ENCODE measurements at regions not wholly inside any gene's neighbourhood (a gene's known extent, or its start where the extent isn't known, plus 50 kb on each side); places are given as distances from the start of the nearest gene placed in this dataset.

DNA sequence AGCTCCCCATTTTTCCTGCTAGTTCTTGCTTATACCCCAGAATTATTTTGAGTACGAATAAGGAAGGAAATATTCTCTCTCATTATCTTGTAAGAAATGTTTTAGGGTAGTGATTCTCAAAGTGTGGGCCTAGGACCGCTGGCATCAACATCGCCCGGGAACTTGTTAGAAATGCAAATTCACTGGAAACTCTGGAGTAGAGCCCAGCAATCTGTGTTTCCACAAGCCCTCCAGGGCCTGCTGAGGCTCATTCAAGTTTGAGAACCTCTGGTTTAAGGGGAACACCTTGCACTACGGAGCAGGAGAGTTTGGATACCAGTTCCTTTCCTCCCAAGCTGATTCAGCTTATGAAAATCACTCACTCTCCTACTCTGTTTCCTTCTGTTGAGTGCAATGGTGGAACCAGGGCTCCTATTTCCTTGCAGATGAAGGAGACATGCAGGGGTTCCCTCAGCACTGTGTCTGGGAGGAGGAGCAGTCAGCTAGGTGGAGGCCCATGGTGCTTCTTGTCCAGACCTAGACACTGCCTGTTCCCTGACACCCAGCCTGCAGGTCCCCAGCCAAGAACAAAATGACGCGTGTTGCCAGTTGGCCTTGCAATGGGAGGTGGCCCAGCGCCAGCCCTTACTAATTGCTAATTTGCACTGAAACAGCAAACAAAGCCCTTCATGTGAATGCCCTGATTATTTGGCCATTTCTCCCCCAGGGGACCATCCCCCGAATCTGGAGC is 68.5 kb downstream of the CYTL1 start:
- TF ChIP-seq SUZ12 (IDR thresholded peaks at IDR 0.05; ENCODE audit: low read depth, low read length) (no peak), RNF2 (conservative IDR thresholded peaks at IDR 0.05; ENCODE audit: low read depth) (no peak), MYNN (CRISPR knock-in tag; IDR thresholded peaks at IDR 0.05; ENCODE audit: low read depth) (no peak), EP300 (IDR thresholded peaks at IDR 0.05; ENCODE audit: low read depth in 2 of 2, low read length in 2 of 2) (no peak), EP300 (CRISPR knock-in tag; IDR thresholded peaks at IDR 0.05; ENCODE audit: borderline replicate concordance) (no peak), MZF1 (CRISPR knock-in tag; IDR thresholded peaks at IDR 0.05; ENCODE audit: borderline replicate concordance) (no peak), ZNF780A (CRISPR knock-in tag; IDR thresholded peaks at IDR 0.05) (no peak)
- TF ChIP-seq, protein P1, sequence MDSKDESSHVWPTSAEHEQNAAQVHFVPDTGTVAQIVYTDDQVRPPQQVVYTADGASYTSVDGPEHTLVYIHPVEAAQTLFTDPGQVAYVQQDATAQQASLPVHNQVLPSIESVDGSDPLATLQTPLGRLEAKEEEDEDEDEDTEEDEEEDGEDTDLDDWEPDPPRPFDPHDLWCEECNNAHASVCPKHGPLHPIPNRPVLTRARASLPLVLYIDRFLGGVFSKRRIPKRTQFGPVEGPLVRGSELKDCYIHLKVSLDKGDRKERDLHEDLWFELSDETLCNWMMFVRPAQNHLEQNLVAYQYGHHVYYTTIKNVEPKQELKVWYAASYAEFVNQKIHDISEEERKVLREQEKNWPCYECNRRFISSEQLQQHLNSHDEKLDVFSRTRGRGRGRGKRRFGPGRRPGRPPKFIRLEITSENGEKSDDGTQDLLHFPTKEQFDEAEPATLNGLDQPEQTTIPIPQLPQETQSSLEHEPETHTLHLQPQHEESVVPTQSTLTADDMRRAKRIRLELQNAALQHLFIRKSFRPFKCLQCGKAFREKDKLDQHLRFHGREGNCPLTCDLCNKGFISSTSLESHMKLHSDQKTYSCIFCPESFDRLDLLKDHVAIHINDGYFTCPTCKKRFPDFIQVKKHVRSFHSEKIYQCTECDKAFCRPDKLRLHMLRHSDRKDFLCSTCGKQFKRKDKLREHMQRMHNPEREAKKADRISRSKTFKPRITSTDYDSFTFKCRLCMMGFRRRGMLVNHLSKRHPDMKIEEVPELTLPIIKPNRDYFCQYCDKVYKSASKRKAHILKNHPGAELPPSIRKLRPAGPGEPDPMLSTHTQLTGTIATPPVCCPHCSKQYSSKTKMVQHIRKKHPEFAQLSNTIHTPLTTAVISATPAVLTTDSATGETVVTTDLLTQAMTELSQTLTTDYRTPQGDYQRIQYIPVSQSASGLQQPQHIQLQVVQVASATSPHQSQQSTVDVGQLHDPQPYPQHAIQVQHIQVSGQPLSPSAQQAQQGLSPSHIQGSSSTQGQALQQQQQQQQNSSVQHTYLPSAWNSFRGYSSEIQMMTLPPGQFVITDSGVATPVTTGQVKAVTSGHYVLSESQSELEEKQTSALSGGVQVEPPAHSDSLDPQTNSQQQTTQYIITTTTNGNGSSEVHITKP (CRISPR knock-in tag; IDR thresholded peaks at IDR 0.05; ENCODE audit: low read depth), result no peak
- TF ChIP-seq, protein P2, sequence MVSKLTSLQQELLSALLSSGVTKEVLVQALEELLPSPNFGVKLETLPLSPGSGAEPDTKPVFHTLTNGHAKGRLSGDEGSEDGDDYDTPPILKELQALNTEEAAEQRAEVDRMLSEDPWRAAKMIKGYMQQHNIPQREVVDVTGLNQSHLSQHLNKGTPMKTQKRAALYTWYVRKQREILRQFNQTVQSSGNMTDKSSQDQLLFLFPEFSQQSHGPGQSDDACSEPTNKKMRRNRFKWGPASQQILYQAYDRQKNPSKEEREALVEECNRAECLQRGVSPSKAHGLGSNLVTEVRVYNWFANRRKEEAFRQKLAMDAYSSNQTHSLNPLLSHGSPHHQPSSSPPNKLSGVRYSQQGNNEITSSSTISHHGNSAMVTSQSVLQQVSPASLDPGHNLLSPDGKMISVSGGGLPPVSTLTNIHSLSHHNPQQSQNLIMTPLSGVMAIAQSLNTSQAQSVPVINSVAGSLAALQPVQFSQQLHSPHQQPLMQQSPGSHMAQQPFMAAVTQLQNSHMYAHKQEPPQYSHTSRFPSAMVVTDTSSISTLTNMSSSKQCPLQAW (CRISPR knock-in tag; IDR thresholded peaks at IDR 0.05), result no peak
- TF ChIP-seq, protein P3, sequence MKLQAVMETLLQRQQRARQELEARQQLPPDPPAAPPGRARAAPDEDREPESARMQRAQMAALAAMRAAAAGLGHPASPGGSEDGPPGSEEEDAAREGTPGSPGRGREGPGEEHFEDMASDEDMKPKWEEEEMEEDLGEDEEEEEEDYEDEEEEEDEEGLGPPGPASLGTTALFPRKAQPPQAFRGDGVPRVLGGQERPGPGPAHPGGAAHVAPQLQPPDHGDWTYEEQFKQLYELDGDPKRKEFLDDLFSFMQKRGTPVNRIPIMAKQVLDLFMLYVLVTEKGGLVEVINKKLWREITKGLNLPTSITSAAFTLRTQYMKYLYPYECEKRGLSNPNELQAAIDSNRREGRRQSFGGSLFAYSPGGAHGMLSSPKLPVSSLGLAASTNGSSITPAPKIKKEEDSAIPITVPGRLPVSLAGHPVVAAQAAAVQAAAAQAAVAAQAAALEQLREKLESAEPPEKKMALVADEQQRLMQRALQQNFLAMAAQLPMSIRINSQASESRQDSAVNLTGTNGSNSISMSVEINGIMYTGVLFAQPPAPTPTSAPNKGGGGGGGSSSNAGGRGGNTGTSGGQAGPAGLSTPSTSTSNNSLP (IDR thresholded peaks at IDR 0.05; ENCODE audit: low read depth, low read length), result no peak
- TF ChIP-seq, protein P4, sequence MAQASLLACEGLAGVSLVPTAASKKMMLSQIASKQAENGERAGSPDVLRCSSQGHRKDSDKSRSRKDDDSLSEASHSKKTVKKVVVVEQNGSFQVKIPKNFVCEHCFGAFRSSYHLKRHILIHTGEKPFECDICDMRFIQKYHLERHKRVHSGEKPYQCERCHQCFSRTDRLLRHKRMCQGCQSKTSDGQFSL (CRISPR knock-in tag; IDR thresholded peaks at IDR 0.05), result no peak
- TF ChIP-seq, protein P5, sequence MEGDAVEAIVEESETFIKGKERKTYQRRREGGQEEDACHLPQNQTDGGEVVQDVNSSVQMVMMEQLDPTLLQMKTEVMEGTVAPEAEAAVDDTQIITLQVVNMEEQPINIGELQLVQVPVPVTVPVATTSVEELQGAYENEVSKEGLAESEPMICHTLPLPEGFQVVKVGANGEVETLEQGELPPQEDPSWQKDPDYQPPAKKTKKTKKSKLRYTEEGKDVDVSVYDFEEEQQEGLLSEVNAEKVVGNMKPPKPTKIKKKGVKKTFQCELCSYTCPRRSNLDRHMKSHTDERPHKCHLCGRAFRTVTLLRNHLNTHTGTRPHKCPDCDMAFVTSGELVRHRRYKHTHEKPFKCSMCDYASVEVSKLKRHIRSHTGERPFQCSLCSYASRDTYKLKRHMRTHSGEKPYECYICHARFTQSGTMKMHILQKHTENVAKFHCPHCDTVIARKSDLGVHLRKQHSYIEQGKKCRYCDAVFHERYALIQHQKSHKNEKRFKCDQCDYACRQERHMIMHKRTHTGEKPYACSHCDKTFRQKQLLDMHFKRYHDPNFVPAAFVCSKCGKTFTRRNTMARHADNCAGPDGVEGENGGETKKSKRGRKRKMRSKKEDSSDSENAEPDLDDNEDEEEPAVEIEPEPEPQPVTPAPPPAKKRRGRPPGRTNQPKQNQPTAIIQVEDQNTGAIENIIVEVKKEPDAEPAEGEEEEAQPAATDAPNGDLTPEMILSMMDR (CRISPR knock-in tag; IDR thresholded peaks at IDR 0.05), result no peak
